MM.1S (cell line): ENCODE measurements at regions not wholly inside any gene's neighbourhood (a gene's known extent, or its start where the extent isn't known, plus 50 kb on each side); places are given as distances from the start of the nearest gene placed in this dataset.

ENCODE experiments used
- DNase-seq: peaks from one replicate; pipeline ENCODE4 v3.0.0-alpha.2; 2015
- H2AFZ ChIP-seq: fragments of 300-600 bp; sonication (generic); 2 replicates; pipeline ENCODE4 v1.6.0; 2016; ENCODE audit warnings: antibody characterized with exemption, low read length
- H3F3A ChIP-seq: fragments of 300-600 bp; sonication (generic); 2 replicates; pipeline ENCODE4 v1.6.1; 2016; ENCODE audit warnings: mild to moderate bottlenecking, antibody characterized with exemption, low read length, moderate library complexity, mixed read lengths; ENCODE audit not compliant: insufficient read depth
- H3K27ac ChIP-seq: fragments of 300-600 bp; sonication (generic); 2 replicates; pipeline ENCODE4 v1.5.1; 2016; ENCODE audit warnings: mild to moderate bottlenecking, low read length
- H3K27me3 ChIP-seq: fragments of 300-600 bp; sonication (generic); replicated peaks from 2 replicates; pipeline ENCODE4 v1.6.0; 2016; ENCODE audit warnings: low read length; ENCODE audit not compliant: insufficient read depth
- H3K36me3 ChIP-seq: fragments of 300-600 bp; sonication (generic); replicated peaks from 2 replicates; pipeline ENCODE4 v1.6.1; 2016; ENCODE audit warnings: mild to moderate bottlenecking, low read length, mixed read lengths; ENCODE audit not compliant: insufficient read depth
- H3K4me1 ChIP-seq: fragments of 300-600 bp; sonication (generic); 2 replicates; pipeline ENCODE4 v1.6.1; 2016; ENCODE audit warnings: low read length, mixed read lengths
- H3K4me2 ChIP-seq: fragments of 300-600 bp; sonication (generic); 2 replicates; pipeline ENCODE4 v1.6.0; 2016; ENCODE audit warnings: low read depth, low read length
- H3K4me3 ChIP-seq: fragments of 300-600 bp; sonication (generic); 2 replicates; pipeline ENCODE4 v1.5.1; 2016; ENCODE audit warnings: low read length, mixed read lengths
- H3K79me2 ChIP-seq: fragments of 300-600 bp; sonication (generic); 2 replicates; pipeline ENCODE4 v1.6.1; 2016; ENCODE audit warnings: mixed run types, low read length, mixed read lengths
- H3K9ac ChIP-seq: fragments of 300-600 bp; sonication (generic); 2 replicates; pipeline ENCODE4 v1.6.1; 2016; ENCODE audit warnings: low read length, mixed read lengths
- H3K9me2 ChIP-seq: fragments of 300-600 bp; sonication (generic); replicated peaks from 2 replicates; pipeline ENCODE4 v1.6.1; 2016; ENCODE audit warnings: mild to moderate bottlenecking, low read length, mixed read lengths; ENCODE audit not compliant: insufficient read depth
- H3K9me3 ChIP-seq: fragments of 300-600 bp; sonication (generic); replicated peaks from 2 replicates; pipeline ENCODE4 v1.6.1; 2016; ENCODE audit warnings: mild to moderate bottlenecking, low read length, mixed read lengths; ENCODE audit not compliant: insufficient read depth
- H4K20me1 ChIP-seq: fragments of 300-600 bp; sonication (generic); 2 replicates; pipeline ENCODE4 v1.6.1; 2016; ENCODE audit warnings: mild to moderate bottlenecking, low read length, moderate library complexity, mixed read lengths; ENCODE audit not compliant: insufficient read depth
- CTCF ChIP-seq: fragments of 300-600 bp; sonication (generic); IDR thresholded peaks from 2 replicates; pipeline ENCODE4 v1.5.1; 2016; ENCODE audit warnings: antibody characterized with exemption, low read length, mixed read lengths
- EZH2 ChIP-seq: fragments of 300-600 bp; sonication (generic); optimal IDR thresholded peaks from 2 replicates; pipeline ENCODE3; 2017; ENCODE audit warnings: low read depth, mild to moderate bottlenecking, antibody characterized with exemption, low read length, mixed read lengths
- EZH2phosphoT487 ChIP-seq: fragments of 300-600 bp; sonication (generic); IDR thresholded peaks from 2 replicates; pipeline ENCODE4 v1.6.1; 2018; ENCODE audit warnings: antibody characterized with exemption, low read length

GRCh38 chr3:15860014-15860934 is 62.5 kb upstream of the ANKRD28 start:
- Histone ChIP-seq H3K4me3 (peak overlapping the region; percentile 70), H3K9ac (peak overlapping the region; percentile 60), H3K27me3 (no peaks in the 10 kb centered on the region), H3K79me2 (peaks cover 43% of the 10 kb centered on the region), H3K9me2 (no peaks in the 10 kb centered on the region), H3K36me3 (no peaks in the 10 kb centered on the region), H2AFZ (peak overlapping the region; percentile 81), H3K9me3 (no peaks in the 10 kb centered on the region), H3F3A (peaks cover 10% of the 10 kb centered on the region), H4K20me1 (peaks cover 13% of the 10 kb centered on the region; the same call in 1 of the 2 replicates), H3K4me1 (peaks cover 16% of the 10 kb centered on the region; the same call in 1 of the 2 replicates), H3K27ac (peak overlapping the region; percentile 16; the same call in 1 of the 2 replicates), H3K4me2 (peak overlapping the region; percentile 87)
- peak; percentile 14 for DNase-seq
- TF ChIP-seq EZH2 (no peak), EZH2phosphoT487 (no peak), CTCF (no peak)

- H3K79me2 ChIP-seq: peaks cover 34% of the 10 kb centered on the region
- peaks cover 10% of the 10 kb centered on the region for H3F3A ChIP-seq
Measured at GRCh38 chr3:15861163-15861562, 63.4 kb upstream of the ANKRD28 start.

GRCh38 chr3:15872807-15873206 is 75.0 kb upstream of the ANKRD28 start:
- H3K27ac ChIP-seq: no peak overlapping the region
- no peaks in the 10 kb centered on the region for H3K79me2 ChIP-seq
- no peaks in the 10 kb centered on the region for H3K9me3 ChIP-seq
- no peak overlapping the region for H2AFZ ChIP-seq
- no peaks in the 10 kb centered on the region for H3K9me2 ChIP-seq
- no peaks in the 10 kb centered on the region for H3K27me3 ChIP-seq
- no peaks in the 10 kb centered on the region for H4K20me1 ChIP-seq
- no peak overlapping the region for H3K9ac ChIP-seq
- H3K4me3 ChIP-seq: no peak overlapping the region
- H3K36me3 ChIP-seq: no peaks in the 10 kb centered on the region
- H3K4me2 ChIP-seq: no peak overlapping the region
- DNase-seq: no peak
- TF ChIP-seq EZH2 (no peak), EZH2phosphoT487 (no peak), CTCF (no peak)
- H3K4me1 ChIP-seq: no peaks in the 10 kb centered on the region
- H3F3A ChIP-seq: no peaks in the 10 kb centered on the region

More at GRCh38 chr3:15861163-15861562, 63.4 kb upstream of the ANKRD28 start:
- H3K4me2 ChIP-seq: no peak overlapping the region
- no peak overlapping the region for H3K9ac ChIP-seq
- no peaks in the 10 kb centered on the region for H3K9me2 ChIP-seq
- DNase-seq: no peak
- no peak for TF ChIP-seq CTCF
- no peak for TF ChIP-seq EZH2
- no peak for TF ChIP-seq EZH2phosphoT487
- no peaks in the 10 kb centered on the region for H3K36me3 ChIP-seq
- H4K20me1 ChIP-seq: peaks cover 10% of the 10 kb centered on the region; the same call in 1 of the 2 replicates
- H3K4me3 ChIP-seq: no peak overlapping the region
- H3K4me1 ChIP-seq: peaks cover 16% of the 10 kb centered on the region; the same call in 1 of the 2 replicates
- no peak overlapping the region for H2AFZ ChIP-seq
- no peaks in the 10 kb centered on the region for H3K27me3 ChIP-seq
- no peak overlapping the region for H3K27ac ChIP-seq
- H3K9me3 ChIP-seq: no peaks in the 10 kb centered on the region
